ENCODE measurements at regions not wholly inside any gene's neighbourhood (a gene's known extent, or its start where the extent isn't known, plus 50 kb on each side); places are given as distances from the start of the nearest gene placed in this dataset.

GRCh38 chr2:160918258-160918657 lies 242.0 kb upstream of the TANK start:
- TF ChIP-seq POLR2AphosphoS5 (IDR thresholded peaks at IDR 0.05; ENCODE audit: low read depth) (no peak), CTCF (conservative IDR thresholded peaks at IDR 0.05; ENCODE audit: low read depth in 2 of 2) (no peak), STAT1 (IDR thresholded peaks at IDR 0.05; ENCODE audit: unreplicated experiment) (no peak), EZH2phosphoT487 (IDR thresholded peaks at IDR 0.05; ENCODE audit: unreplicated experiment) (no peak), REST (IDR thresholded peaks at IDR 0.05; ENCODE audit: unreplicated experiment) (no peak), NANOG (IDR thresholded peaks at IDR 0.05; ENCODE audit: borderline replicate concordance) (no peak)
